ENCODE measurements at regions not wholly inside any gene's neighbourhood (a gene's known extent, or its start where the extent isn't known, plus 50 kb on each side); places are given as distances from the start of the nearest gene placed in this dataset.

DNA sequence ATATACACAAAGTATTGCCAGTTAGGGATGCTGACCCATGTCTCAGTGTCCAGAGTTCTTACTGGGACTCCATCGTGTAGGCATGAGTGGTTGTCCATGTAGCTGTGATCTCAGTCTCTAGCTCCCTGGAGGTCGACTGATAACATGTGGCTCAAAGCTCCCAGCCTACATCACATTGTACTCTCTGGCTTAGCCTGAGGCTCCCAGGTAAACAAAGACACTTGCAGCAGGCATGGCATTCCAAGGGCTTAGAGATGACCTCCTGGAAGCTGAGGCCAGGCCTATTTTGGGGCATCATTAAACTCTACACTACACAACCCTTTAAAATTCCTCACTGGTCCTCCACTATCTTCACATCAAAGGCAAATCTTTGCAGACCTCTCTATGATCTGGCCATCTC is 100.8 kb upstream of the DOCK1 start:
- TF ChIP-seq CTCF (IDR thresholded peaks at IDR 0.05; ENCODE audit: control insufficient read depth, extremely low read depth, insufficient read depth), result no peak
- no peak overlapping the region for H3K4me3 ChIP-seq (ENCODE audit: low read depth, low read length)
- DNase-seq (ENCODE audit: low read depth), result no peak

GRCh38 chr10:126806498-126806897 is 98.7 kb upstream of the DOCK1 start:
- TF ChIP-seq CTCF (IDR thresholded peaks at IDR 0.05; ENCODE audit: control insufficient read depth, extremely low read depth, insufficient read depth), result no peak
- H3K4me3 ChIP-seq (ENCODE audit: low read depth, low read length), result no peak overlapping the region
- no peak for DNase-seq (ENCODE audit: low read depth)

- no peak for DNase-seq (ENCODE audit: low read depth)
- TF ChIP-seq CTCF (IDR thresholded peaks at IDR 0.05; ENCODE audit: control insufficient read depth, extremely low read depth, insufficient read depth), result no peak
- H3K4me3 ChIP-seq (ENCODE audit: low read depth, low read length), result no peak overlapping the region
Measured at GRCh38 chr10:126806991-126807702, 98.1 kb upstream of the DOCK1 start.

DNA sequence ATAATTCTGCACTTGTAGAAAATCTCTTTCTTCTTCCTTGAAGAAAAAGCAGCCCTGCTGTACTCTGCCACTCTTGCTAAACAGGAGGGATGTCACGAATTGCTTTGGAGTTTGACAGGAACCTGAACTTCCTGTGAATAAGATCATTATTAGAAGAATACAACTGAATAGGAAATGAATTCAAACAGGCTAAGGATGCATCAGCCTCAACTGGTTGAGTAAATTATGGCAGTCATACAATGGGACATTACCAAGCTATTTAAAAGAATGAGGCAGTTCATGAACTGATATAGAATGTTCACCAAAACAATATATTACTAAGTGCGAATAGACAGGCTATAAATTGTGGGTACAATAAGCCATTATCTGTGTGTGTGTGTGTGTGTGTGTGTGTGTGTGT is 97.1 kb upstream of the DOCK1 start:
- H3K4me3 ChIP-seq (ENCODE audit: low read depth, low read length), result no peak overlapping the region
- TF ChIP-seq CTCF (IDR thresholded peaks at IDR 0.05; ENCODE audit: control insufficient read depth, extremely low read depth, insufficient read depth), result no peak

DNA sequence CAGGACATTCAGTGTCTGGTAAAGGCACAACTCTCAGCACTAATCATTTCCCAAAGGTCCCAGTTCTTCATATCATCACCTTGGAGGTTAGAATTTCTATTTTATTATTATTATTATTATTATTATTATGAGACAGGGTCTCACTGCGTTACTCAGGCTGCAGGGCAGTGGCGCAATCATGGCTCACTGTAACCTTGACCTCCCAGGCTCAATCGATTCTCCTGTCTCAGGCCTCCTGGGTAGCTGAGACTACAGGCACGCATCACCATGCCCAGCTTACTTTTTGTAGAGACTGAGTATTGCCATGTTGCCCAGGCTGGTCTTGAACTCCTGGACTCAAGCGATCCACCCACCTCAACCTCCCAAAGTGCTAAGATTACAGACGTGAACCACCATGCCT is 91.8 kb upstream of the DOCK1 start:
- no peak for DNase-seq (ENCODE audit: low read depth)
- H3K4me3 ChIP-seq (ENCODE audit: low read depth, low read length), result no peak overlapping the region
- TF ChIP-seq CTCF (IDR thresholded peaks at IDR 0.05; ENCODE audit: control insufficient read depth, extremely low read depth, insufficient read depth), result no peak

More for the DNA sequence above, 97.1 kb upstream of the DOCK1 start:
- no peak for DNase-seq (ENCODE audit: low read depth)

DNA sequence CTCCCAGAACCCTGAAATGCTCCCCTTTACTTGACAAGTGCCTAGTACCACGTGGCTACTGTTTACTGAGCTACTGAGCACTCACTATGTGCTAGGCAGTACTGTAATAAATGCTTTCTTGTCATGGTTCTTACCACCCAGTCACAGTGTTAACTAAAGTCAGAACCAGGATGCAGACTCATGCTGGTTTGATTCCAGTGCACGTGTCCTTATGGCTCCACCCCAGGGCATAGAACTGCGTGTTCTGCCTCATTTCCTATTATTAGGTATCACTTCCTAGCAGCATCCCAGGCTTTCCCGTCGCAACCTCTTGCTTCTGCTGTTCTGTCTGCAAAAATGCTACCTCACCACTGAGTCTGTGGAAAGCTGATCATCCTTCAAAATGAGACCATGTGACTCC is 71.7 kb upstream of the DOCK1 start:
- no peak overlapping the region for H3K4me3 ChIP-seq (ENCODE audit: low read depth, low read length)
- no peak for DNase-seq (ENCODE audit: low read depth)
- TF ChIP-seq CTCF (IDR thresholded peaks at IDR 0.05; ENCODE audit: control insufficient read depth, extremely low read depth, insufficient read depth), result no peak

- no peak for DNase-seq (ENCODE audit: low read depth)
- no peak overlapping the region for H3K4me3 ChIP-seq (ENCODE audit: low read depth, low read length)
- TF ChIP-seq CTCF (IDR thresholded peaks at IDR 0.05; ENCODE audit: control insufficient read depth, extremely low read depth, insufficient read depth), result no peak
Measured at GRCh38 chr10:126836009-126836408, 69.2 kb upstream of the DOCK1 start.
